ENCODE measurements at regions not wholly inside any gene's neighbourhood (a gene's known extent, or its start where the extent isn't known, plus 50 kb on each side); places are given as distances from the start of the nearest gene placed in this dataset.
"Not testable (repeated sequence)": the region's sequence is repeated elsewhere in the genome, so short reads cannot be mapped to it uniquely, and the experiment has no call there.

DNA sequence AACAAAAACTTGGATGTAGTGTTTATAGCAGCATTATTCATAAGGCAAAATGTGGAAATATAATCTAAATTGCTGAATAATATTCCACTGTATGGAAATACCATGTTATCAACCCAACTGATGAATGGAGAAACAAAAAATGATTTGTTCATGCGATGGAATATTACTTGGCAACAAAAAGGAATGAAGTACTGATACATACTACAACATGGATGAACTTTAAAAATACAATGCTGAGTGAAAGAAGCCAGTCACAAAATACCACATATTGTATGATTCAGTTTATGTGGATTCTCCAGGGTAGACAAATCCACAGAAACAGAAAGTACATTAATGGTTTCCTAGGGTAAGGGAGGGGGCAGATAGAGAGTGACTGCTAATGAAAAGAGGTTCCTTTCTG, 83.7 kb upstream of the DNAH5 start:
- DNase-seq (ENCODE audit: low read depth) = no peak
- no peak overlapping the region for H3K4me3 ChIP-seq (ENCODE audit: low read length)
- TF ChIP-seq, protein P1, sequence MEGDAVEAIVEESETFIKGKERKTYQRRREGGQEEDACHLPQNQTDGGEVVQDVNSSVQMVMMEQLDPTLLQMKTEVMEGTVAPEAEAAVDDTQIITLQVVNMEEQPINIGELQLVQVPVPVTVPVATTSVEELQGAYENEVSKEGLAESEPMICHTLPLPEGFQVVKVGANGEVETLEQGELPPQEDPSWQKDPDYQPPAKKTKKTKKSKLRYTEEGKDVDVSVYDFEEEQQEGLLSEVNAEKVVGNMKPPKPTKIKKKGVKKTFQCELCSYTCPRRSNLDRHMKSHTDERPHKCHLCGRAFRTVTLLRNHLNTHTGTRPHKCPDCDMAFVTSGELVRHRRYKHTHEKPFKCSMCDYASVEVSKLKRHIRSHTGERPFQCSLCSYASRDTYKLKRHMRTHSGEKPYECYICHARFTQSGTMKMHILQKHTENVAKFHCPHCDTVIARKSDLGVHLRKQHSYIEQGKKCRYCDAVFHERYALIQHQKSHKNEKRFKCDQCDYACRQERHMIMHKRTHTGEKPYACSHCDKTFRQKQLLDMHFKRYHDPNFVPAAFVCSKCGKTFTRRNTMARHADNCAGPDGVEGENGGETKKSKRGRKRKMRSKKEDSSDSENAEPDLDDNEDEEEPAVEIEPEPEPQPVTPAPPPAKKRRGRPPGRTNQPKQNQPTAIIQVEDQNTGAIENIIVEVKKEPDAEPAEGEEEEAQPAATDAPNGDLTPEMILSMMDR (conservative IDR thresholded peaks at IDR 0.05; ENCODE audit: low read length) = no peak

DNA sequence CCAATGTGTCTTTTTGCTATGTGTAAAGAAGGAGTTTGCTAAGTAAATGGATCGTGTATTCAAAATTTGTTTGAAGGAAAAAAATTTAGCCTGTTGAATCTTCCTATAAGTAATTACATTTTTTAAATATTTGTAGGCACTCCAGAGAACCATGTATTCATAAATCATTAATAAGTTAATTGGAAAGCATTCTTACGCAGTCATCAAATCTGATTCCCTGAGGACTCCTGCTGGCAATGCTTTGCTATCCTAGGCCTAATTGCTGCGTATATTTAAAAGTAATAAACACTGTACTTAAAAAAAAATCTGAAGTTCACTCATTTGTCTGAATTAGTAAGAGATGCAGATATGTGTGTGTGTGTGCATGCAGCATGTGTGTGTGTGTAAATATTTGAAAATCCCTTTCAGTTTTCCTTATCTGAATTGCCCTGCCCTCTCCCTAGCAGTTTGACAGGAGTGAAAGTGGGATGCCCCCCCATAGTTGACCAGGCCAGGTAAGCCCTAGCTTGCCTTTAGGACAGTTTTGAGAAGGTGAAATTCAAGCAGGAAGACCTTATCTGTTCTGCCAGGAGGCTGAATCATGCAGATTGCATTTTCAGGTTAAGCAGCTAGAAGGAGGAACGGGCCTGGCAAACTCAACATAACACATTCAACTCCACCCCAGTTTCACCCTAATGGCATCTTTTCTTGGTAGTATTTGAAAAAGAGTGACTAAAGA, 81.2 kb upstream of the DNAH5 start:
- no peak overlapping the region for H3K4me3 ChIP-seq (ENCODE audit: low read length)
- DNase-seq (ENCODE audit: low read depth) = no peak
- TF ChIP-seq, protein P1 (conservative IDR thresholded peaks at IDR 0.05; ENCODE audit: low read length) = no peak

DNA sequence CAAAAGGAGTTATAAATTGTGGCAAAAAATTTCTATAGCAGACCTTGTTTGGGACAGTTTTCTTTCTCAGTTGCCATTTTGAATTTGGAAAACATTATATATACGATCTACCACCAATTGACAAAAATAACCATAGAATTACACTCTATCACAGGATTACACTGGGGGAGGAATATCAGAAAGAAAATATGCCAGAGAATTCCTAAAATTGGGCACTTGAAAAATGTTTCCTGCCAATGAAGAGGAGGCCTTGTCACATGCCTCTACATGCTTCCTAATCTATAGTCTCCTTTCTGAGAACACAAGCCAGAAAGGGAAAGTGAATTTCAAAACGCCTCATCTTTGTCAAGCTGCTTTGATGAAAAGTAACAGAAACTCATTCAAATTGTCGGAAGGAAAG, 78.5 kb upstream of the DNAH5 start:
- TF ChIP-seq, protein P1 (conservative IDR thresholded peaks at IDR 0.05; ENCODE audit: low read length) = no peak
- H3K4me3 ChIP-seq (ENCODE audit: low read length) = no peak overlapping the region
- DNase-seq (ENCODE audit: low read depth) = no peak

DNA sequence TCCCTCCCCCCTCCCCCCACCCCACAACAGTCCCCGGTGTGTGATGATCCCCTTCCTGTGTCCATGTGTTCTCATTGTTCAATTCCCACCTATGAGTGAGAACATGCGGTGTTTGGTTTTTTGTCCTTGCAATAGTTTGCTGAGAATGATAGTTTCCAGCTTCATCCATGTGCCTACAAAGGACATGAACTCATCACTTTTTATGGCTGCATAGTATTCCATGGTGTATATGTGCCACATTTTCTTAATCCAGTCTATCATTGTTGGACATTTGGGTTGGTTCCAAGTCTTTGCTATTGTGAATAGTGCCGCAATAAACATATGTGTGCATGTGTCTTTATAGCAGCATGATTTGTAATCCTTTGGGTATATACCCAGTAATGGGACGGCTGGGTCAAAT, 76.5 kb upstream of the DNAH5 start:
- not testable (repeated sequence) for H3K4me3 ChIP-seq (ENCODE audit: low read length); DNase-seq (ENCODE audit: low read depth)

DNA sequence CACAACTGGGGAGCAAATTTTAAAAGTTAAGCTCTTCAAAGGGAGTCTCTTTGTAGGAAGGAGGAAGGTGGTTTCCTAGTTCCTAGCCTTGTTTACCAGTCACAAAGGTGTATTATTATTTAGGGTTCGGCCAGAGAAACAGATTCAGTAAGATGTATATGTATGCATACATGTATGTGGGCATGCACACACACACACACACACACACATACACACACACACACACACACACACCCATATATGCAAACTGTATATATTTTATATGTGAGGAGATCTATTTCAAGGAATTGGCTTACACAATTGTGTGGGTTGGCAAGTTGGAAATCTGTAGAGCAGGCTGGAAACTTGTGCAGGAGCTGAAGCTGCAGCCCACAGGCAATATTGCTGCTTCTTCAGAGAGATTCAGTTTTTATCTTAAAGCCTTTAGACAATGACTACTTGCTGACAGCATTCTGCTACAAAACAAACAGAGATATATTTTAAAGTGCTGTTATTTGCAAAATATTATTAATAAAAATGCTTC, 75.3 kb upstream of the DNAH5 start:
- TF ChIP-seq, protein P1 (conservative IDR thresholded peaks at IDR 0.05; ENCODE audit: low read length) = no peak
- no peak overlapping the region for H3K4me3 ChIP-seq (ENCODE audit: low read length)
- DNase-seq (ENCODE audit: low read depth) = no peak

DNA sequence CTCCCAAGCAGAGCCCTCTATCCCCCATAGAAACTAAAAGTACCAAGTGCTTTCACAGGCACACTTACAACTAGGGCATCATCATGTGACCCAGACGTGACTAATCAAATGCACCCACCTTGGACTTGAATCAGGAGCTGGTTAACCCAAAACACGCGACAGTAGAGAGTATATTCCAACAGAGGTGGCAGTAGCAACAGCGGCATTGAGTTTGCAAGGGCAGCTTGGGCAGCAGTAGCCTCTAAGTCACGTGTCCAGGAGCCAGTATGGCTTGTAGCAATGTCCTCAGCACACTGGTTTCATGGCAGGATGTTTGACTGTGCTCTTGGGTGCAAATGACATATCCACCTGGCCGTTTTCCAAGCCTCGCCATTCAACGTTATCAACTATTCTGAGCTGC, 73.4 kb upstream of the DNAH5 start:
- TF ChIP-seq, protein P1 (conservative IDR thresholded peaks at IDR 0.05; ENCODE audit: low read length) = no peak
- no peak for DNase-seq (ENCODE audit: low read depth)
- H3K4me3 ChIP-seq (ENCODE audit: low read length) = no peak overlapping the region

DNA sequence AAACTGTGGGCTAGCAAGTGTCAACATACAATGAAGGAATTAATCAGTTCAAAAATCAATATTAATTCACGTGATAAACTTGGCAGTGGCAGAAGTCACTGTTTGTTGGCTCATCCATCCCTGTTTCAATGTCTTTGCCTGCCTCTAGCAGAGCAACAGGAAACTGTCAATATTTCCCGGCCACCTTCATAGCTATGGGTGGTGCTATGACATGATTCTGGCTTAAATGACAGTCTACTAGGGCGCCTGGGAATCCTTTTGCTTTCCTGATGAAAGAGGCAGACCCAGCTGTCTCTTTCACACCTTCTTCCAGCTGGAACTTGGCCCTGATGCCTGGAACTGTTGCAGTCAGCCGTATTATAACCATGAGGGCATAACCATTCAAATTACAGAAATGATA, 72.1 kb upstream of the DNAH5 start:
- TF ChIP-seq, protein P1 (conservative IDR thresholded peaks at IDR 0.05; ENCODE audit: low read length) = no peak
- no peak for DNase-seq (ENCODE audit: low read depth)
- H3K4me3 ChIP-seq (ENCODE audit: low read length) = no peak overlapping the region

Data from AG10803 (cell line).